Fibroblast of skin of right biceps (primary cell): ENCODE measurements at regions not wholly inside any gene's neighbourhood (a gene's known extent, or its start where the extent isn't known, plus 50 kb on each side); places are given as distances from the start of the nearest gene placed in this dataset.
"Not testable (repeated sequence)": the region's sequence is repeated elsewhere in the genome, so short reads cannot be mapped to it uniquely, and the experiment has no call there.

ENCODE experiments used
- DNase-seq: peaks from one replicate; pipeline ENCODE4 v3.0.0-alpha.2; 2013

- no peak for DNase-seq
These were observed 164.6 kb downstream of the FBXO4 start for GRCh38 chr5:42089705-42090104.

- no peak for DNase-seq
These were observed 165.1 kb downstream of the FBXO4 start for GRCh38 chr5:42090162-42090561.

- not testable (repeated sequence) for DNase-seq
These were observed 174.8 kb downstream of the FBXO4 start for GRCh38 chr5:42099846-42100245.

DNA sequence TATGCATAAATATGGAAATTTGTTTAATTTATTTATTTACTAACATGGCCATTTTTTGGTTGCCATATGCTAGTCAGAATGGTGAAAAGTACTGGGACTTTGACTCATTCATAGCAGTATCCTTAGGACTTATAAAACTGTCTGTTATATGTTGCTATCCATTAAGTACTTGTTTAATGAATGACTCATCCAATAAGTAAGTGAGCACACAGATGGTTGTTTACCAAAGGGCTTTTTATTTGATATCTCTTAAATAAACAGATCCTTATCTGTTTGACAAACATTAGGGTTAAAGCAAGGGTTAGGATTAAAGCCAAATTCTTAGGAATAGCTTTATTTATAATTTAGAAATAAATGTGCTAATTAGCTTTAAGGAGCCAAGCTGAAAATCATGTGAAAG is 183.4 kb downstream of the FBXO4 start:
- DNase-seq, result no peak

- DNase-seq, result no peak
These were observed 184.0 kb downstream of the FBXO4 start for GRCh38 chr5:42109006-42109572.

DNA sequence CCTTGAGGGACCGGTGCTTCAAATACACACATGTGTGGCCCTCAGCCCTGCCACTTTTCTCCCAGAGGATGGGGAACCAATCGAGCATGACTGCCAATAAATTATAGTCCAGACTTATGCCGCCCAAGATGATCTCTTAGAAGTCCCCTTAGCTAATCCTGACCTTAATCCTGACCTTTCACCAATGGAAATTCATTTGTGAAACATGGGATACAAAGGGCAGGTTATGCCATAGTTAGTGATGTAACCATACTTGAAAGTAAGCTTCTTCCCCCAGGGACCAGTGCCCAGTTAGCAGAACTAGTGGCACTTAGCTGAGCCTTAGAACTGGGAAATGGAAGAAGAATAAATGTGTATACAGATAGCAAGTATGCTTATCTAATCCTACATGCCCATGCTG is 190.6 kb downstream of the FBXO4 start:
- not testable (repeated sequence) for DNase-seq

GRCh38 chr5:42120070-42120469 is 195.0 kb downstream of the FBXO4 start:
- no peak for DNase-seq

DNA sequence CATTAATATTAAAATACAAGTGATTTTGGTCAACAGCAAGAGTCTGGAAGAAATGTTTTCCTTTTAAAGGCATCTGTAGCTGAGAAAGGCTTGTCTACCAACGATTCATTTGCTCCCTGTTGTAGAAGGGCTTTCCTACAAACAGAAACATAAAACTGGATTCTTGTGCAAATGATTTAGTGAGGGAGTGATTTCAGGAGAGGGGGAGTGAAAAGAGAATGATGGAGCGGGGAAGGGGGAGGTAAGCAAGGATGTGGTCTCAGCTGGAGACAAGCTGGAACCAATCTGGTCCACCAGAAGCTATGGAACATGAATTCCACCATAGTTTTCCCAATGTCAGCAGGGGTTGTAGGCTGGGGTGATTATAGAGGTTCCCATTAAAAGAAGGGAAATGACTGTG is 196.3 kb downstream of the FBXO4 start:
- DNase-seq, result no peak

GRCh38 chr5:42131081-42131480 is 206.0 kb downstream of the FBXO4 start:
- no peak for DNase-seq

GRCh38 chr5:42143361-42143760 is 218.3 kb downstream of the FBXO4 start:
- DNase-seq, result no peak

GRCh38 chr5:42148813-42149212 is 223.7 kb downstream of the FBXO4 start:
- no peak for DNase-seq

DNA sequence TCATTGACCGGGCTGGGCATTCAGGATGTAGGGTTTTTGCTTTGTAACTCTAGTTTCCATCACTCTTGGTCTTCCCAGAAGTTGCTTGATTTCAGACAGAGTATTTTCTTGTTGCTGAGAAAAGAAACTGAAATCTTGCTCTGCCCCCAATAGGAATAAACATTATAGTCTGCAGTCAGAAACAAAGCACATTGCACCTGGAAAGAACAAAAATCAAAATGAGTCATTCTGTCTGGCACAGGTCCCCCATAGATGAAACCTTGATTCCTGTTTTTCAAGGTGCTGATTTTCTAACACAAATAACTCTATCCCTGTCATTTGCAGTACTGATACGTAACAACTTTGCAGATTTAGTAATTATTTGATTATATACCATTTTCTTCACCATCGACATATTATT is 232.1 kb downstream of the FBXO4 start:
- no peak for DNase-seq

DNA sequence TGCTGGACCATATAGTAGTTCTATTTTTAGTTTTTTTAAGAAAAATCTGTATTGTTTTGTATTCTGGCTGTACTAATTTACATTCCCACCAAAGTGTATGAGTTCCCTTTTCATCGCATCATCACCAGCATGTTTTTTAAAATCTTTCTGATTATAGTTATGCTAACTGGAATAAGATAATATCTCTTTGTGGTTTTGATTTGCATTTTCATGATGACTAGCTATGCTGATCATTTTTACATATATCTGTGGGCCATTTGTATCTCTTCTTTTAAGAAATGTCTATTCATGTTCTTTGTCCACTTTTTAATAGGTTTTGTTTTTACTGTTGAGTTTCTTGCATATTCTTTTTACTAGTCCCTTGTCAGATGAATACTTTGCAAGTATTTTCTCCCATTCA is 238.0 kb downstream of the FBXO4 start:
- no peak for DNase-seq

DNA sequence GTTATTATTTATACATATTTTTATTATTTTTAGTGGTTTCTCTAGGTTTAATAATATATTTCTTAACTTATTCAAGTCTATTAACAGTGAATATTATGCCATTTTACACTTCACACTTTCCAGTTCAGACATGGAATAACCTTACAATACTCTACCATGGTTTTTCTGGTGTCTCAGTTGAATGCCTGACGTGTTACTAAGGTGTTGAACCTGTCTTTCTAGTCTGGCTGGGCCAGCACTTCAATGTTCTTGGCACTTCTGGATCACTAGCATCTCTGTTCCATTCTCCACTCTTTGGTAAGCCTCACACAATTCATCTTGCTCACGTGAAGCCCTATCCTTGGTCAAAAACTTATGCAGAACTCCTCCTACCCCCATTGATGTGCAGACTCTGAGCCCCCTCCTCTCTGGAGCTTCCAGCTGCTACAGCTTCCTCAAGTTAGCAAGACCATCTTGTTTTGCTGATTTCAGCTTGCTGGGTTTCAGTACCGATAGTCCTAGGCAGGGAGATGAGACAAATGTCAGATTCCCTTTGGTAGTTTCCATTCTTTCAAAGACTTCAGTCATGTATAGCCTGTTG is 243.1 kb downstream of the FBXO4 start:
- no peak for DNase-seq

DNA sequence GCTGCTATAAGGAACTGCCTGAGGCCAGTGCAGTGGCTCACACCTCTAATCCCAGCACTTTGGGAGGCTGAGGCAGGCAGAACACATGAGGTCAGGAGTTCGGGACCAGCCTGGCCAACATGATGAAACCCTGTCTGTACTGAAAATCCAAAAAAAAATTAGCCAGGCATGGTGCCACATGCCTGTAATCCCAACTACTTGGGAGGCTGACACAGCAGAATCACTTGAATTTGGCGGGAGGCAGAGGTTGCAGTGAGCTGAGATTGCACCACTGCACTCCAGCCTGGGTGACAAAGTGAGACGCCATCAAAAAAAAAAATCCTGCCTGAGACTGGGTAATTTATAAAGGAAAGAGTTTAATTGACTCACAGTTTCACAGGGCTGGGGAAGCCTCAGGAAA is 247.1 kb upstream of the GHR start:
- not testable (repeated sequence) for DNase-seq

DNA sequence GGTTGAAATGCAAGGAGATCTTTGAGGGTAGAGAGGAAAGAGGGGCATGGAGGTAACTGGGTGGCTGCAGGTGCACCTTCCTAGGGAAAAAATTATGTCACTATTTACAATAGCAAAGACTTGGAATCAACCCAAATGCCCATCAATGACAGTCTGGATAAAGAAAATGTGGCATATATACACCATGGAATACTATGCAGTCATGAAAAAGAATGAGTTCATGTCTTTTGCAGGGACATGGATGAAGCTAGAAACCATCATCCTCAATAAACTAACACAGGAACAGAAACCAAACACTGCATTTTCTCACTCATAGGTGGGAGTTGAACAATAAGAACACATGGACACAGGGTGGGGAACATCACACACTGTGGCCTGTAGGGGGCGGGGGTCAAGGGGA is 243.4 kb upstream of the GHR start:
- not testable (repeated sequence) for DNase-seq

DNA sequence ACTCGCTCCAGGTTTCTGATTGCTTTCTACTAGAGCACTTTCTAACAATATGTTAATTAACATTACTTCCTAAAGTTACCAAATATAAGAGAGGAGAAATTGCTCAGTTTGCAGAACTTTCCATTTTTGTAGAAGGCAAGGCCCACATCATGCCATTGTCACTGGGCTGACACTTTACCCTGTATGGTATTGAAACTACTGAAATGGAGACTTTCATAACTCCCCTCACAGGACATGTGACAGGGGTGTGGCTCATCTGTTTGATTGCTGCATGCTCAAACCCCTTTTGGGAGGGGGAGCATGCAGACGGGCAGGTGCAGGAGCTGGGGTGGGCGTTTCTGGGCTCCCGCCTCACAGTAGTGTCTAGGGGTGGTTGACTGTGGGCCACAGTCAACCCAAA is 206.3 kb upstream of the GHR start:
- DNase-seq, result no peak

- no peak for DNase-seq
These were observed 205.4 kb upstream of the GHR start for GRCh38 chr5:42217791-42218190.

DNA sequence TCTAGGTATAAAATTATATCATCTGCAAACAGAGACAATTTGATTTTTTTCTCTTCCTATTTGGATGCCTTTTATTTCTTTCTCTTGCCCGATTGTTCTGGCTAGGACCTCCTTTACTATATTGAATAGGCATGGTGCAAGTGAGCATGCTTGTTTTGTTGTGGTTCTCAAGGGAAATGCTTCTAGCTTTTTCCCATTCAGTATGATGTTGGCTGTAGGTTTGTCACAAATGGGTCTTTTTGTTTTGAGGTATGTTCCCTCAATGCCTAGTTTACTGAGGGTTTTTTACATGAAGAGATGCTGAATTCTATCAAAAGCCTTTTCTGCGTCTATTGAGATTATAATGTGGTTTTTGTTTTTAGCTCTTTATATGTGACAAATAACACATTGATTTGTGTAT is 198.2 kb upstream of the GHR start:
- no peak for DNase-seq

- DNase-seq, result no peak
These were observed 195.0 kb upstream of the GHR start for GRCh38 chr5:42228279-42228678.

GRCh38 chr5:42230839-42231238 is 192.4 kb upstream of the GHR start:
- no peak for DNase-seq

GRCh38 chr5:42235241-42235640 is 188.0 kb upstream of the GHR start:
- DNase-seq, result no peak

GRCh38 chr5:42235837-42236236 is 187.4 kb upstream of the GHR start:
- DNase-seq, result no peak

DNA sequence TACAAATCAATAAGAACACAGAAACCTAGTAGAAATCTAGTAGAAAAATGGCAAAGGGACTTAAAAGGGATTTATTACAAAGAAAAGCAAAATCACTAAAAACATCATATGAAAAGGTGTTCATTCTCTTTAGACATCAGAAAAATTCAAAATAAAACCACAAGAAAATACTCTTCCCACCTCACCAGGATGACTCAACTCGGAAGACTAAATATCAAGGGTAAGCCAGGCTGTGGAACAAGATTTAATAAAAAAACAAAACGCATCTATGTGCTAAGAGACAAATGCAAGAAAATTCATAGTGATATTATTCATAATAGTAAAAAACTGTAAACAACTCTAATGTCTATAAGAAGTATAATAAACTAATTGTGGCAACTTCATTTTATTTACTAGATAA is 181.6 kb upstream of the GHR start:
- no peak for DNase-seq

GRCh38 chr5:42242210-42242609 is 181.0 kb upstream of the GHR start:
- no peak for DNase-seq
